ENCODE measurements at regions not wholly inside any gene's neighbourhood (a gene's known extent, or its start where the extent isn't known, plus 50 kb on each side); places are given as distances from the start of the nearest gene placed in this dataset.

DNA sequence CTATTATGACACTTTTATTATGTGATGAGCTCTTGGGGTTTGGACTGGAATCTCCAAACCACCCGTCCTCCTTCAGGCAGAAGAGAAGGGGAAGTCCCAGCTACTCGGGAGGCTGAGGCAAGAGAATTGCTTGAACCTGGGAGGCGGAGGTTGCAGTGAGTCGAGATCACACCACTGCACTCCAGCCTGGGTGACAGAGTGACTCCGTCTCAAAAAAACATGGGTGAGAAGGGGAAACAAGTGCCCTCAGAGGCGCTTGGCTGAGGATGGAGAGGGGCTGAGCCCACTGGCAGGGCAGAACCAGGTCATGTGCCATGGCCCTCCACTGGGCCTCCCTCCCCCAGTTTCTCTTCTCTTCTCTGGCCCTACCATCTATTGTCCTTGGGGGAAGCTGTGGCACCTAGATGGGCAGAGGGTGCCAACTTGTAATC lies 120.9 kb upstream of the SMURF2 start:
- intact Hi-C loops (cut with micrococcal nuclease; ENCODE audit: unreplicated experiment) = no loop called here
- POLR2A ChIA-PET = no interaction called here
- Histone ChIP-seq H2AFZ (ENCODE audit: low read length) (no peak overlapping the region), H3K4me2 (ENCODE audit: low read depth, low read length) (no peak overlapping the region), H3K27ac (ENCODE audit: extremely low read length, insufficient read depth, low read length) (no peak overlapping the region), H3K36me3 (replicated peaks in 1 of 2; ENCODE audit: control insufficient read depth in 1 of 2, insufficient read depth in 2 of 2, low read length in 2 of 2) (no peaks in the 10 kb centered on the region; a peak in 2 of 5 replicates), H3K79me2 (ENCODE audit: insufficient read depth, low read length) (no peaks in the 10 kb centered on the region), H4K20me1 (ENCODE audit: insufficient read depth, low read length) (no peaks in the 10 kb centered on the region), H3K27me3 (ENCODE audit: control insufficient read depth in 1 of 2, insufficient read depth in 2 of 2, low read length in 2 of 2) (no peaks in the 10 kb centered on the region), H3K9me3 (ENCODE audit: low read length) (no peaks in the 10 kb centered on the region), H3K4me3 (replicated peaks in 1 of 3; ENCODE audit: insufficient read depth in 1 of 3, low read depth in 2 of 3, low read length in 3 of 3) (no peak overlapping the region), H3K9ac (ENCODE audit: insufficient read depth, low read depth, low read length) (no peak overlapping the region), H3K4me1 (ENCODE audit: insufficient read depth, low read length) (peaks cover 17% of the 10 kb centered on the region)
- BruUV-seq (replicated peaks) = no TSS peak
- FAIRE-seq = no peak
- WGBS (ENCODE audit: low lambda C conversion rate) = 92% methylated on average over 6 of the region's 6 CpGs
- in situ Hi-C loops (cut with HindIII; ENCODE audit: extremely low pct_ligation_motif_present, low pct_unique_long_range_greater_than_20kb) = no loop called here
- ATAC-seq = no peak
- no peak for DNase-seq (ENCODE audit: low spot score)
- CTCF ChIA-PET (ENCODE audit: low intra/inter-chr PET ratio, low total read pairs) = no interaction called here
- TF ChIP-seq ZNF670 (CRISPR knock-in tag; IDR thresholded peaks at IDR 0.05; ENCODE audit: borderline replicate concordance) (no peak), POGZ (CRISPR knock-in tag; IDR thresholded peaks at IDR 0.05) (no peak), NFKB2 (CRISPR knock-in tag; IDR thresholded peaks at IDR 0.05; ENCODE audit: borderline replicate concordance) (no peak), KAT8 (CRISPR knock-in tag; IDR thresholded peaks at IDR 0.05) (no peak), ARID2 (CRISPR knock-in tag; IDR thresholded peaks at IDR 0.05; ENCODE audit: borderline replicate concordance) (no peak)
- TF ChIP-seq, protein P1, sequence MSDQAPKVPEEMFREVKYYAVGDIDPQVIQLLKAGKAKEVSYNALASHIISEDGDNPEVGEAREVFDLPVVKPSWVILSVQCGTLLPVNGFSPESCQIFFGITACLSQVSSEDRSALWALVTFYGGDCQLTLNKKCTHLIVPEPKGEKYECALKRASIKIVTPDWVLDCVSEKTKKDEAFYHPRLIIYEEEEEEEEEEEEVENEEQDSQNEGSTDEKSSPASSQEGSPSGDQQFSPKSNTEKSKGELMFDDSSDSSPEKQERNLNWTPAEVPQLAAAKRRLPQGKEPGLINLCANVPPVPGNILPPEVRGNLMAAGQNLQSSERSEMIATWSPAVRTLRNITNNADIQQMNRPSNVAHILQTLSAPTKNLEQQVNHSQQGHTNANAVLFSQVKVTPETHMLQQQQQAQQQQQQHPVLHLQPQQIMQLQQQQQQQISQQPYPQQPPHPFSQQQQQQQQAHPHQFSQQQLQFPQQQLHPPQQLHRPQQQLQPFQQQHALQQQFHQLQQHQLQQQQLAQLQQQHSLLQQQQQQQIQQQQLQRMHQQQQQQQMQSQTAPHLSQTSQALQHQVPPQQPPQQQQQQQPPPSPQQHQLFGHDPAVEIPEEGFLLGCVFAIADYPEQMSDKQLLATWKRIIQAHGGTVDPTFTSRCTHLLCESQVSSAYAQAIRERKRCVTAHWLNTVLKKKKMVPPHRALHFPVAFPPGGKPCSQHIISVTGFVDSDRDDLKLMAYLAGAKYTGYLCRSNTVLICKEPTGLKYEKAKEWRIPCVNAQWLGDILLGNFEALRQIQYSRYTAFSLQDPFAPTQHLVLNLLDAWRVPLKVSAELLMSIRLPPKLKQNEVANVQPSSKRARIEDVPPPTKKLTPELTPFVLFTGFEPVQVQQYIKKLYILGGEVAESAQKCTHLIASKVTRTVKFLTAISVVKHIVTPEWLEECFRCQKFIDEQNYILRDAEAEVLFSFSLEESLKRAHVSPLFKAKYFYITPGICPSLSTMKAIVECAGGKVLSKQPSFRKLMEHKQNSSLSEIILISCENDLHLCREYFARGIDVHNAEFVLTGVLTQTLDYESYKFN (CRISPR knock-in tag; conservative IDR thresholded peaks at IDR 0.05) = no peak
- TF ChIP-seq, protein P2, sequence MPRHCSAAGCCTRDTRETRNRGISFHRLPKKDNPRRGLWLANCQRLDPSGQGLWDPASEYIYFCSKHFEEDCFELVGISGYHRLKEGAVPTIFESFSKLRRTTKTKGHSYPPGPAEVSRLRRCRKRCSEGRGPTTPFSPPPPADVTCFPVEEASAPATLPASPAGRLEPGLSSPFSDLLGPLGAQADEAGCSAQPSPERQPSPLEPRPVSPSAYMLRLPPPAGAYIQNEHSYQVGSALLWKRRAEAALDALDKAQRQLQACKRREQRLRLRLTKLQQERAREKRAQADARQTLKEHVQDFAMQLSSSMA (CRISPR knock-in tag; IDR thresholded peaks at IDR 0.05) = no peak

All from HepG2 (cell line).